NCI-H2227 treated with DMSO at 0.1 percent for 48 hours (cell line): ENCODE measurements at regions not wholly inside any gene's neighbourhood (a gene's known extent, or its start where the extent isn't known, plus 50 kb on each side); places are given as distances from the start of the nearest gene placed in this dataset.

Experiments used
- DNase-seq: peaks from one replicate; lab custom pipeline; 2025; lab: John Stamatoyannopoulos, UW

- DNase-seq: no peak
Measured at GRCh38 chr15:77540312-77541060, 92.2 kb downstream of the LINGO1 start.

- DNase-seq: no peak
Measured at GRCh38 chr15:77538793-77539497, 93.8 kb downstream of the LINGO1 start.

GRCh38 chr15:77538027-77538451 is 94.7 kb downstream of the LINGO1 start:
- no peak for DNase-seq

- DNase-seq: no peak
Measured at GRCh38 chr15:77537006-77537405, 95.7 kb downstream of the LINGO1 start.

- no peak for DNase-seq
Measured at GRCh38 chr15:77535845-77536244, 96.9 kb downstream of the LINGO1 start.
